ENCODE measurements at regions not wholly inside any gene's neighbourhood (a gene's known extent, or its start where the extent isn't known, plus 50 kb on each side); places are given as distances from the start of the nearest gene placed in this dataset.

DNA sequence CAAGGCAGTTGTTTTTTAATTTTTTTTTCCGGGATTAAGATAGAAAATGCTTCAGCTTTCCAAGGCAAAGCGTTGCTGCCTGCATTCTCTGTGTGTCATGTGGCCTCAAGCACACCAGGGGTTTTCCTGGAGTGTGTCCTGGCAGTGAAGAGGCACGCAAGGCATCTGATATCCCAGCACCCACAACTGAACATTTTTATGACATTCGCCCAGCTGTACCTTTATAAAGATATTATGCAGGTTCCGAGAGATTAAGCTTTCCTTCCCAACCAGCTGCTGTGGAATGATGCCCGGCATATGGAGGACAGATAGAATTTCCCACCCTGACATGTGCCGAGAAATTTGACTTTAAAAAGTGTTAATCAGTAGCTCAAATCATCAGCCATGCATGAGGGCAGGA lies 205.6 kb downstream of the GADD45G start:
- no peak for DNase-seq (ENCODE audit: low read depth)

GRCh38 chr9:89811356-89811755 lies 206.5 kb downstream of the GADD45G start:
- DNase-seq (ENCODE audit: low read depth): no peak

DNA sequence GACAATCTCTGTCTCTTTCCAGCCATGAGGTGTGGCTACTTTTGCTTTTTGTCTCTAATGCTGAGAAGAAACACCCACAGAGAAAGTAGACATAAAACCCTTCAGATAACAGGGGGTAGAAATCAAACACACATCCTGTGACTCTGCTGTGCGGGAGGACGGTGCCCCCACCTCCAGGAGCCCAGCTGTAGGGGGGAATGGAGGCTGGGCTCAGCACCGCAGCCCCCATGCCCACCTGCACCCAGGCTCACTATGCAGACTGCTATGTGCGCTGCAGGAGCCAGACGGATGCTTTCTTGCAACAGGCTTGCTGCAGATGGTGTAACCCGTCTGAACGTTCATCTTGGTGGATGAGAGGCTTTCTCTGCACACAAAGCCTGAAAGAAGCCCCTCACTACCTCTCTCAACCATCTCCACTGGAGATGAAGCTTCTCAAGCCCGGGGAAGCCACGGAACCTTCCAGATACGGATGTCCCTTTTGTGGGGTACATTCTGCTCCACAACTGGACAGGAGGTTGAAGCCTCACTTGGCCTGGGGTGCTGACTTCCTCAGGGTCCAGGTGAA lies 207.2 kb downstream of the GADD45G start:
- no peak for DNase-seq (ENCODE audit: low read depth)

GRCh38 chr9:89812556-89813181 lies 207.9 kb downstream of the GADD45G start:
- DNase-seq (ENCODE audit: low read depth): no peak

GRCh38 chr9:89813482-89813881 lies 208.7 kb downstream of the GADD45G start:
- DNase-seq (ENCODE audit: low read depth): no peak

DNA sequence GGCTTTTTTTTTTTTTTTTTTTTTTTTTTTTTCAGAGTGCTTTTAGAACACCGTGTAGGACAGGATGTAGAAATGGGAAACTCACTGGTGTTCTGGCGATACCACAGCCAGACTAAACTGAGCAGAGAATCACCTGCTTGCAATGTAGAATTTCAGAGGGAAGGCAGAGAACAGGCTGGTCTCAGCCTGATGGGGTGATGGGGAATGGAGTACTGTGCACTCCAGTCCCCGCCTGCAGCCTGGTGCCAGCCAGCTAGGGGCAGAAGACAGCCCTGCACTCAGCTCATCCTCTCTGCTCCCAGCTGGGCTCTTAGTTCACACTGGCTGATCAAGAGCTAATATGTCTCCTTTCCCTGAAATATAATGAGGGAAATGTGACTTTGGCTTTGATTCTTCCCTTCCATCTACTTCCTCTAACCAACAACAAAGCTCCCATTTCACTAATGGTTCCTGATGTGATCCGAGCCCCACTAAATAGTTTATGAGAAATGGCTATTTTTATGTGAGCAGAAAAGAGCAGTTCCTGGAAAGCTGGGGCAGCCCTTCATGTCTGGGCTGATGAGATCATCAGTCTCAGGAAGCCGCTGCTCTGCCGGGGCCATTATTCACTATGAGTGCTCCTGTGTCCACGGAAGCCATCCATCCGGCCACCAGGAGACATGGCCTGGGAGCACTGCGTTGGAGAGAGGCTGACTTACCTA lies 209.7 kb downstream of the GADD45G start:
- DNase-seq (ENCODE audit: low read depth): no peak

DNA sequence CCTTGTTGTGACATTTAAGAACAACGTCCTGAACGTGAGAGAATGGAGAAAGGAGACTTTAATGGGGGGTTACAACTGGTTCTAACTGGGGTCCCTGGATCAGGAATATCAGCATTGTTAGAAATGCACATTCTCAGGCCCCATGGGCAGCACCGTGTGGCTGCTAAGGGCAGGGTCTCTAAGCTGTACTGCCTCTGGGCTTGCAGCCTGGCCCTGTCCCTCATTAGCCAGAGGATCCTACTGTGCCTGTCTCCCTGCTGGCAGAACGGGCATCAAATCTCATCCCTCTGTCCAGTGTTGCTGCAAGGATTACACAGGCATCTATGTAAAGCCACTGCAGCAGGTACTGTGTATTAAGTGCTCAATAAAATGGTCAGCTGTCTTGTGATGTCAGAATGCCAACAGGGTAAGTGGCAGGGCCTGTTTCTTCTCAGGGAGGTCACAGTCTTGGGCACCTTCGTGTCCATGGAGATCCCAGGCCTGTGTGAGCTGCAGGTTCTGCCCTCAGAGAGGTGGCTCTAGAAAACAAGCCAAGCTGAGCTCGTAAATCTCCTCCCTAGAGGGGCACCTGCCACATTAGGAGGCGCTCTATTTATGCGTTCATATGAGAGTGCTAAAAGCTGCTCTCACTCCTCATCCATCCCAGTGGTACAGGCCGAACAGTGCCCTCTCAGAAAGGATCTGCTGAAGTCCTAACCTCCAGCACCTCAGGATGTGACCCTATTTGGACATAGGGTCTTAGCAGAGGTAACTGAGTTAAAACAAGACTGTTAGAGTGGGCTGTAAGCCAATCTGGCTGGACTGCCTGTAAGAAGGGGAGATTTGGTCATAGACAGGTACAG lies 210.5 kb downstream of the GADD45G start:
- no peak for DNase-seq (ENCODE audit: low read depth)

DNA sequence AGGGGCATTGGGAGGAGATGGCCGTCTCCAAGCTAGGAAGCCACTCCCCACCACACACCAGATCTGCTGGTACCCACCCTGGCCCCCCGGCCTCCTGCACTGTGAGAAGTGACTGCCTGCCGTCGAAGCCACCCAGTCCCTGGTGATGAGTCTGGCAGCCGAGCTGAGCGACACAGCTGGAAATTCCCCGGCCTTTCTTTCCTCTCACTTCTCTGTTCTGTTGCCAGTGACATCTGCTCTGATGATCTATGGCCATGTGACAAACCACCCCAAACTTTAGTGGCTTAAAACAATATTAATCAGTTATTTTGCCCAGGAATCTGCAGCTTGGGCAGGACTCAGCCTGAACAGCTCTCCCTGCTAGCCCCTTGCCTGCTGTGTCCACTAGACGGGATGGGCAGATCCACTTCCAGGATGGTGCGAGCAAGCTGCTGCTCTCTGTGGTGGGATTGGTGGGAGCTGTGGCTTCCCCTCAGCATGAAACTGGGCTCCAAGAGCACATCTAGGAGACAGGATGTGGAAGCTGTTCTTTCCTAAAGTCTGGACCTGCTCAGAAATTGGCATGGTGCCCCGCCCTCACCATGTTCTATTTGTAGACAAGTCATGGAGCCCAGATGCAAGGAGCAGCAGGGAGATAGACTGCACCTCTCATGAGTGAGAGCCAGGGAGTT lies 211.2 kb downstream of the GADD45G start:
- no peak for DNase-seq (ENCODE audit: low read depth)

GRCh38 chr9:89817151-89817950 lies 212.5 kb downstream of the GADD45G start:
- DNase-seq (ENCODE audit: low read depth): no peak

GRCh38 chr9:89820337-89820736 lies 215.5 kb downstream of the GADD45G start:
- DNase-seq (ENCODE audit: low read depth): no peak

DNA sequence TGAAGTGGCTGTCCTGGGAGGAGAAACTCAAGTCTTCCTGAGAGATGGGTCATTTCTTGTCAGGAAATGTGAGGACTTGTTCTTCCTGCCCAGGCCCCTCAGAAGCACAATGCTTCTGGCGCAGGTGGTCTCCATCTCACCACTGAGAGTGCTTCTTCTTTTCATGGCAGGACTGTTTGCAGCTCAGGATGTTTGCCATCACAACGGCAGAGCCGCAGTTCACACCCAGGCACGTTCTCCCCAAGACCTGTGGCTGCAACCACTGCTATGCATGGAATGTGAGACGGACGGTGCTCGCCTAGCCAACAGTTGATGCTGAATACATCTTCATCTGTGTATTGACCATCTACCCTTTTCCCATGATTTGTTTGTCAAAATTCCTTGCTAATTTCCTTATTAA lies 216.3 kb downstream of the GADD45G start:
- no peak for DNase-seq (ENCODE audit: low read depth)

DNA sequence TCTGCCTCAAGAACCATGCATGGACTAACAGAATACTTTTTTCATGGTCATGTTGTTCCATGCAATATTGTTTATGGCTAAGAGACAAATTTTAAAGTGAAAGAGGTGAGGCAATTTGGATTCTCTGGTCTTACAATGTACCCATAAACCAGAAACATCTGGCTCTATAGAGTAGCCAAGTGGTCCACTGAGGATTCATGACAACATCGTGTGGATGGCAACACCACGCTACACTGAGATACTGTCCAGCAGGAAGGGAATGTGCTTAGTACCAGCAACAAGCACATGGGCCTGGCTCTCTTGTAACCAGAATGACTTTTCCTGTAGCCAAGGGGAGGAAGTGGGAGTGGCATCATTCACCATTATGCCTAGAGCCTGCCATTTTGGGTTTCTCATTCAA lies 218.2 kb downstream of the GADD45G start:
- no peak for DNase-seq (ENCODE audit: low read depth)

DNA sequence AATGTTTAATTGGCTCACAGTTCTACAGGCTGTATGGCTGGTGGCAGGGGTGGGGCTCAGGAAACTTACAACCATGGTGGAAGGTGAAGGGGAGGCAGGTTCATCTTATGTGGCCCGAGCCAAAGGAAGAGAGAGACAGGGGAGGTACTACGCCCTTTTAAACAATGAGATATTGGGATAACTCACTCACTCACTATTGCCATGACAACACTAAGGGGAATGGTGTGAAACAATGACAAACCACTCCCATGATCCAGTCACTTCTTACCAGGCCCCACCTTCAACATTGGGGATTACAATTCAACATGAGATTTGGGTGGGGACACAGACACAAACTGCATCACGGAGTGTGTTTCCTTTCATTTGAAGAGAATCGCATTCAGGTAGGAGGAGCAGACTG lies 220.9 kb downstream of the GADD45G start:
- no peak for DNase-seq (ENCODE audit: low read depth)

- DNase-seq (ENCODE audit: low read depth): no peak
Observed at GRCh38 chr9:89826186-89826585, 221.4 kb downstream of the GADD45G start.

GRCh38 chr9:89829346-89829745 lies 224.5 kb downstream of the GADD45G start:
- no peak for DNase-seq (ENCODE audit: low read depth)

GRCh38 chr9:89835666-89836065 lies 230.9 kb downstream of the GADD45G start:
- no peak for DNase-seq (ENCODE audit: low read depth)

- DNase-seq (ENCODE audit: low read depth): no peak
Observed at GRCh38 chr9:89837162-89837933, 232.5 kb downstream of the GADD45G start.

- DNase-seq (ENCODE audit: low read depth): no peak
Observed at GRCh38 chr9:89837934-89838310, 233.1 kb downstream of the GADD45G start.

- DNase-seq (ENCODE audit: low read depth): no peak
Observed at GRCh38 chr9:89838621-89839020, 233.8 kb downstream of the GADD45G start.

- DNase-seq (ENCODE audit: low read depth): no peak
Observed at GRCh38 chr9:89839449-89839848, 234.6 kb downstream of the GADD45G start.

GRCh38 chr9:89839952-89840351 lies 235.1 kb downstream of the GADD45G start:
- no peak for DNase-seq (ENCODE audit: low read depth)

Data from GM04503 (cell line).